Progenitor cell of endocrine pancreas (in vitro differentiated cells): ENCODE measurements at regions not wholly inside any gene's neighbourhood (a gene's known extent, or its start where the extent isn't known, plus 50 kb on each side); places are given as distances from the start of the nearest gene placed in this dataset.

Experiments used
- DNase-seq: peaks from one replicate; pipeline ENCODE4 v3.0.0; 2021; ENCODE audit warnings: low spot score; ENCODE audit not compliant: unreplicated experiment
- H3K27ac Mint-ChIP-seq: 2 replicates; pipeline ENCODE4 v1.8.0; 2021; ENCODE audit warnings: mild to moderate bottlenecking, moderate library complexity, mixed read lengths
- H3K27me3 Mint-ChIP-seq: 2 replicates; pipeline ENCODE4 v1.8.0; 2021; ENCODE audit warnings: mixed read lengths
- H3K36me3 Mint-ChIP-seq: 2 replicates; pipeline ENCODE4 v1.8.0; 2022; ENCODE audit warnings: mixed read lengths; ENCODE audit not compliant: insufficient read depth
- H3K4me1 Mint-ChIP-seq: 2 replicates; pipeline ENCODE4 v1.8.0; 2021; ENCODE audit warnings: low read depth, mixed read lengths
- H3K4me3 Mint-ChIP-seq: 2 replicates; pipeline ENCODE4 v1.8.0; 2021; ENCODE audit warnings: low read depth, mild to moderate bottlenecking, moderate library complexity, mixed read lengths
- H3K9me3 Mint-ChIP-seq: 2 replicates; pipeline ENCODE4 v1.8.0; 2021; ENCODE audit warnings: low read depth, mixed read lengths
- CTCF ChIP-seq: fragments of 200-600 bp; sonication (generic); IDR thresholded peaks from one replicate; pipeline ENCODE4 v1.5.0; 2021; ENCODE audit warnings: antibody characterized with exemption, mild to moderate bottlenecking; ENCODE audit not compliant: unreplicated experiment

- Mint-ChIP-seq H3K4me1 (no peaks in the 10 kb centered on the region), H3K9me3 (peaks cover 7% of the 10 kb centered on the region), H3K36me3 (no peaks in the 10 kb centered on the region), H3K27me3 (peaks cover 3% of the 10 kb centered on the region), H3K27ac (no peak overlapping the region), H3K4me3 (no peak overlapping the region)
- no peak for DNase-seq
- TF ChIP-seq CTCF: no peak
These were observed 329.2 kb upstream of the C1orf87 start for GRCh38 chr1:60402816-60403215.

- H3K4me1 Mint-ChIP-seq: no peaks in the 10 kb centered on the region
- no peak overlapping the region for H3K27ac Mint-ChIP-seq
- H3K36me3 Mint-ChIP-seq: no peaks in the 10 kb centered on the region
- no peak for TF ChIP-seq CTCF
- H3K27me3 Mint-ChIP-seq: peaks cover 3% of the 10 kb centered on the region
- peaks cover 7% of the 10 kb centered on the region for H3K9me3 Mint-ChIP-seq
- no peak for DNase-seq
- H3K4me3 Mint-ChIP-seq: no peak overlapping the region
These were observed 328.6 kb upstream of the C1orf87 start for GRCh38 chr1:60402216-60402615.

- no peak for DNase-seq
- H3K27me3 Mint-ChIP-seq: no peaks in the 10 kb centered on the region
- no peak overlapping the region for H3K27ac Mint-ChIP-seq
- H3K36me3 Mint-ChIP-seq: no peaks in the 10 kb centered on the region
- no peaks in the 10 kb centered on the region for H3K9me3 Mint-ChIP-seq
- H3K4me3 Mint-ChIP-seq: no peak overlapping the region
- no peak for TF ChIP-seq CTCF
- H3K4me1 Mint-ChIP-seq: no peaks in the 10 kb centered on the region
These were observed 320.9 kb upstream of the C1orf87 start for GRCh38 chr1:60394436-60394835.

- DNase-seq: no peak
- H3K4me3 Mint-ChIP-seq: no peak overlapping the region
- H3K27ac Mint-ChIP-seq: no peak overlapping the region
- no peaks in the 10 kb centered on the region for H3K27me3 Mint-ChIP-seq
- no peaks in the 10 kb centered on the region for H3K9me3 Mint-ChIP-seq
- no peak for TF ChIP-seq CTCF
- H3K4me1 Mint-ChIP-seq: no peaks in the 10 kb centered on the region
- no peaks in the 10 kb centered on the region for H3K36me3 Mint-ChIP-seq
These were observed 317.2 kb upstream of the C1orf87 start for GRCh38 chr1:60390593-60391282.

GRCh38 chr1:60388092-60388987 lies 314.8 kb upstream of the C1orf87 start:
- H3K9me3 Mint-ChIP-seq: no peaks in the 10 kb centered on the region
- no peak overlapping the region for H3K27ac Mint-ChIP-seq
- H3K4me3 Mint-ChIP-seq: no peak overlapping the region
- no peaks in the 10 kb centered on the region for H3K36me3 Mint-ChIP-seq
- H3K27me3 Mint-ChIP-seq: no peaks in the 10 kb centered on the region
- H3K4me1 Mint-ChIP-seq: no peaks in the 10 kb centered on the region
- no peak for DNase-seq
- no peak for TF ChIP-seq CTCF
